SH-SY5Y (cell line): ENCODE measurements at regions not wholly inside any gene's neighbourhood (a gene's known extent, or its start where the extent isn't known, plus 50 kb on each side); places are given as distances from the start of the nearest gene placed in this dataset.

Experiments used
- GATA2 ChIP-seq: IDR thresholded peaks from 2 replicates; pipeline ENCODE4 v1.6.1; 2011; ENCODE audit warnings: mild to moderate bottlenecking, low read depth, low read length
- GATA3 ChIP-seq: IDR thresholded peaks from 2 replicates; pipeline ENCODE4 v1.6.1; 2011; ENCODE audit warnings: low read depth, mild to moderate bottlenecking, low read length, moderate library complexity

- no peak for TF ChIP-seq GATA2
- TF ChIP-seq GATA3: no peak
Measured at GRCh38 chr1:34406377-34406776, 229.7 kb downstream of the C1orf94 start.

GRCh38 chr1:34406833-34407539 is 230.3 kb downstream of the C1orf94 start:
- TF ChIP-seq GATA2: no peak
- TF ChIP-seq GATA3: no peak

DNA sequence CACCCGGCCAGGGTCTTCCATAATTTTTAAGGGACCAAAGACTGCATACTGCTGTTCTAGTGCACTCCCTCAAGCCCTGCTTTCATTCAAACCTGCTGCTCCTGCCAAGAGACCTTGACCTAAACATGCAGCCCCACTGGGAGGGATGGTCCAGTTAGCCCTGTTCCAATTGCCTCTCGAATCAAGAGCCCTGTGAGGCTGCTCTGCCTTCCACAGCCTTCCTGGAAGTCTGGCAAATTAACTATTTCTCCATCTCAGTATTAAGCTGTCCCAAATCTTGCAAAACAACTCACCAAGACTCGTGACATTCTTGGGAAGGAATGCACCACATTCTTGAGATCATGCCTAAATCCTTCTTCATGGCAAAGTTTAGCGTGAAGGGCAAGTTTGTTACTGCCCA is 231.3 kb downstream of the C1orf94 start:
- TF ChIP-seq GATA3 (no peak), GATA2 (no peak)

DNA sequence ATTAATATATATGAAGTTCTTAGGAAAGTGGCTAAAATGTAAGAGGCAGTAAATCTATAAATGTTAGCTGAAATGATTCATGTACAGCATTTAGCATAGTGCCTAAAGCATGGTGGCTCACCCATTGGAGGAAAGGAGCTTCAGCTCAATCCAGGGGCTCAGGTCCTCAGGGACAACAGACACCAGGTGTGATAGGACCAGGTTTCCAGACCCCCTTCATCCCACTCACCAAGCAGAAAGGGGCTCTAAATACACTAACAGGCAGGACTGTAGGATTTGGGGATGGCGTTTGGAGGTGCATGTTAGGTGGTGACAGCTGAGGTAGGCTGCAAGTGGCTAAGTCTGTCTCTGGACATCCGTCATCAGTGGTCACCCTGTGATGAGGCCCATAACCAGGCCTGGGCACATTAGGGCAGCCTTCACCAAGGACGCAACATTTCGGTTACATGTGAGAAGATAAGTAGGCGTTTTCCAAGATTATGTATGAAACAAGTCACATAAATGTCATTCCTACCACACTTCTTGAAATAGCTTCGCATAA is 233.1 kb downstream of the C1orf94 start:
- no peak for TF ChIP-seq GATA3
- TF ChIP-seq GATA2: no peak

- TF ChIP-seq GATA3 (no peak), GATA2 (no peak)
Measured at GRCh38 chr1:34412598-34413370, 236.1 kb downstream of the C1orf94 start.

DNA sequence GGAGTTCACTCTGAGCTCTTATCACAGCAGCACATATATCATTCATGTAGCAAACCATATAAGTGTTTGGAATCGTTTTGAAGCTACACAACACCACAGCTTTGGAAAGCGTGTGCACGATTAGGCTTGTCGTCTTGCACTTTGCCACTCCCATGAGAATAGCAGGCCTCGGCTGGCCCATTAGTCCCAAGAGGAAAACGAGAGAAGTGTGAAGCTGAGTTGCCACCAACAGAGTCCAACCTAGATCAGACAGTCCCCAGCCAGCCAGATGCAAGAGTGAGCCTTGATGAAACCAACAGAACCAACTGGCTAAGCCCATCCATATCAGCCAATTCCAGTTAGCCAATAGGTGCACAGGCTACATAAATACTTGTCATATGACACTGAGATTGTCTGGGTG is 238.4 kb downstream of the C1orf94 start:
- TF ChIP-seq GATA3 (no peak), GATA2 (no peak)

- TF ChIP-seq GATA2: no peak
Measured at GRCh38 chr1:34418166-34418565, 241.5 kb downstream of the C1orf94 start.

DNA sequence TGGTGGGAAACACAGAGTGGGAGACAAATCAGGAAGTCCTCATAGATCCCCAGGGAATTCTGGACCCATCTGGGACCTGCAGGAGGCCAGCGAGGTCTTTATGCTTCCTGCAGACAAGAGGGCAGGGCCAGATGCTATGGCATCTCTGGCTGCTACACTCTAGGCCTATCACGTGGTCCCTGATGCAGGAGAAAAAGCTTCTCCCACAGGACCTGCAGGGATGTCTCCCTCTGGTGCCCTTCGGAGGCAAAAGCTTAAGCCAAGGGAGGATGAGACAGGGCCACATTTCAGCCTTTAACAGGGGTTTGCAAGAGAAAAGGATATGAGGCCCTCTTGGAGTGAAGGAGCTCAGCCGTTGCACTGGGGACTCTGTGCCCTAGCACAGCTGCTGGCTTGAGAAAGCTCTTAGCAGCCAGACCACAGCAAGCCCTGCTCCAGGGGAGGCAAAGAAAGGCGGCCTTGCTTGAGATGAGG is 243.0 kb downstream of the C1orf94 start:
- no peak for TF ChIP-seq GATA2

DNA sequence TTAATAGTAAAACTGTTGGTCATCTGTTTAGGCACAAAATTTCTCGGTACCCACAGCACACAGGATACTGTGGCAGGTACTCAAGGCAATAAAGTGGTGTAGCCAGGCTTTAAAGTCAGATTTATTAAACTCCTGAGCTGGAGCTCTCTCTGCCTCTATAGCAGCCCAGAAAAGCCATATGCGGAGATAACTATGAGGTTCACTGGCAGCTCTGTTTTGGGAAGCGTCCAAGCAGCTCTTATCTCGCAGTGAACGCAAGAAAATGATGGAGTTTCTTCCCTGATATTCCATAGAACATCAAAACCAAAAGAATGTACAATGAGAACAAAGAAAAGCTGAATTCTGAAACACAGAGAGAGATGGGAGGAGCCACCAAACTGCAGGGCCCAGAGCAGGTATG is 248.3 kb downstream of the C1orf94 start:
- TF ChIP-seq GATA2 (no peak), GATA3 (no peak)

DNA sequence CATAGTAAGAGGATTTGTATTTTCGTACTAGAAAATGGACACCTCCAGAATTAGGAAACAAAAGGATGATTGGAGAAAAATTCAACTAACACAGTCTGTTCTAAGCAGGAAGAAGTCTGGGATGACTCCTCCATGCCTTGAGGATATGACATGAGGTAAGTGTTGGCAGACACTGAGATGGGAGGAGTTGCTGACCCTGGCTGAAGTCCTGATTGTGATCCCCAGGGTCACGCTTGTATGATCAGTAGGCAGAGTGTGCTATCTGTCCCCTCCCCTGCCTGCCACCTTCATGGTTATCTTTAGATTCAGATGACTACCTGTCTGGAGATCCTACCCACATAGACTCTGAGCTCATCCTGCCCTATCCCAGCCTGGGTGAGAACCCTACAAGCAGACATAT is 249.1 kb downstream of the C1orf94 start:
- TF ChIP-seq GATA2: no peak
- TF ChIP-seq GATA3: no peak

DNA sequence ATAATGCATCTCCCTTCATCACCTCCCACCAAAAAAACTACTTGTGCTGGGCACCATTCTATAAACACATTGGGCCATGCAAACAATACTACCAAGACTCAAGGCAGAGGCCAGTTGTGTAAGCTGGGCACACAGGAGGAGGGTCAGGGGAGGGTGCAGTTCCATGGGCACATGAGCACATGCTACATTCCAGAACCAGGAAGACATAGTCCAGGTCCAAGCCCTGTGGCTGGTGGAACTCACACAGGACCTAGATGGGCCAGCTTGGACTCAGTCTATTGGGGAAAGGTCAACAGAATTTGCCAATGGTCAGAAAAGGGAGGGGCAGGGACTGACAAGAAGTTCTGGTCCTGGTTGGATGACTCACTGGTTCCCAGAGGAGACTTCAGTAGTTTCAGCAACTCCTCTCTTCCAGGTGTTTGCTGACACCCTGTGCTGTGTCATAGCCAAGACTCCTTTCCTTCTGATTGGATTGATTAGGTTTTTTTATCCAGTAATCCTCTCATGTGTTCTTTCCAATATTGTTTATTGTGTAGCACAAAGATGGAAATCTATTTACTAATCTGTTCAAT is 249.7 kb downstream of the C1orf94 start:
- TF ChIP-seq GATA3 (no peak), GATA2 (no peak)

- no peak for TF ChIP-seq GATA2
- TF ChIP-seq GATA3: no peak
Measured at GRCh38 chr1:34427170-34427569, 250.5 kb downstream of the C1orf94 start.

DNA sequence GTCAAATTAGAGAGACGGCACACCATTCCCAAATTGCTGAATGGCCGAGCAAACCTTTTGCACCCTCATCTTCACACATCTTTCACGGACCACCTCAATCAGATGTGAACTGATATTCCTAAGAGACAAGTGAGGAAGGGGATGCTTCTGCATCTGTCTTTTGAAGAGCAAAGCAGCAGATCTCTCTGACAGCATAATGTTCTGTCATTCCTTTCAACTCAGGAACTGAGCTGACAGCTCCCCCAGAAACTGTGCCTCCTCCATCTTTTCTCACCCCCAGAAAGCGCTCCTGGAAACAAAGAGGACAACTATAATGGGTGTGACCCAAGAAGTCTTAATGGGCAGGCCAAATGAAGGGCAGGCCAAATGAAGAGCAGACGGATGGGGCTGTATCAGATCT is 256.4 kb downstream of the C1orf94 start:
- no peak for TF ChIP-seq GATA2
- TF ChIP-seq GATA3: no peak

GRCh38 chr1:34436836-34437235 is 260.1 kb downstream of the C1orf94 start:
- TF ChIP-seq GATA2: no peak
- no peak for TF ChIP-seq GATA3
